ENCODE measurements at regions not wholly inside any gene's neighbourhood (a gene's known extent, or its start where the extent isn't known, plus 50 kb on each side); places are given as distances from the start of the nearest gene placed in this dataset.

GRCh38 chr16:26993963-26994362, 72.8 kb upstream of the C16orf82 start:
- BruUV-seq (replicated peaks) = no TSS peak
- ChIA-PET POLR2A (interaction anchor here (0.6 kb wide), 2 partner anchors 50 to 137 kb away, joined by 3 read pairs; no protein-coding TSS in a partner anchor), CTCF (ENCODE audit: low intra/inter-chr PET ratio) (no interaction called here)
- no peak overlapping the region for H3K4me3 ChIP-seq
- H3K79me2 ChIP-seq (ENCODE audit: control insufficient read depth, insufficient read depth, low read length) = no peaks in the 10 kb centered on the region
- H3K4me2 ChIP-seq (ENCODE audit: insufficient read depth, low read length) = no peak overlapping the region
- no peak for ATAC-seq
- H3K9ac ChIP-seq (ENCODE audit: insufficient read depth in 1 of 2, low read depth in 2 of 2, low read length in 2 of 2) = no peak overlapping the region
- 0% methylated on average over 5 of the region's 5 CpGs for WGBS (ENCODE audit: insufficient coverage, low coverage, missing lambda C conversion rate)
- intact Hi-C loops (cut with micrococcal nuclease) (loop anchor here (10.0 kb wide), 1 partner anchor 61 kb away; no protein-coding TSS in a partner anchor), in situ Hi-C loops (cut with MboI) (no loop called here)
- no peaks in the 10 kb centered on the region for H3K9me3 ChIP-seq (replicated peaks; ENCODE audit: control insufficient read depth, insufficient read depth, low read depth, low read length)
- no peaks in the 10 kb centered on the region for H3K9me1 ChIP-seq (ENCODE audit: control insufficient read depth, insufficient read depth, low read length)
- H3K4me1 ChIP-seq (replicated peaks in 1 of 2; ENCODE audit: control insufficient read depth in 2 of 2, insufficient read depth in 2 of 2, low read length in 2 of 2) = no peaks in the 10 kb centered on the region
- no peak overlapping the region for H3K27ac ChIP-seq (ENCODE audit: extremely low read depth, low read depth, low read length)
- TF ChIP-seq SAFB (IDR thresholded peaks at IDR 0.05; ENCODE audit: borderline replicate concordance, low read depth, low read length) (no peak), CUX1 (CRISPR knock-in tag; IDR thresholded peaks at IDR 0.05) (no peak), POU5F1 (IDR thresholded peaks at IDR 0.05; ENCODE audit: borderline replicate concordance, low read depth, low read length, partially characterized antibody) (no peak), SMARCA4 (IDR thresholded peaks at IDR 0.05) (no peak), NFIC (IDR thresholded peaks at IDR 0.05) (no peak), RHOXF2B (CRISPR knock-in tag; conservative IDR thresholded peaks at IDR 0.05) (no peak), DIDO1 (tag; IDR thresholded peaks at IDR 0.05; ENCODE audit: low read depth) (no peak)
- peaks cover 0 to 16% of the 10 kb centered on the region in 2 experiments; a peak in 4 of 5 replicates for H3K27me3 ChIP-seq (ENCODE audit: control insufficient read depth in 2 of 2, insufficient read depth in 2 of 2, low read length in 2 of 2)
- no peaks in the 10 kb centered on the region for H4K20me1 ChIP-seq (replicated peaks; ENCODE audit: control insufficient read depth, insufficient read depth, low read length)
- no peaks in the 10 kb centered on the region for H3K36me3 ChIP-seq (ENCODE audit: control insufficient read depth, insufficient read depth, low read length)
- no peak for DNase-seq (ENCODE audit: extremely low read depth in 1 of 4, low spot score in 3 of 4)
- H2AFZ ChIP-seq (ENCODE audit: low read depth, low read length) = no peak overlapping the region
- FAIRE-seq = no peak
